Endothelial cell of umbilical vein (primary cell): ENCODE measurements at regions not wholly inside any gene's neighbourhood (a gene's known extent, or its start where the extent isn't known, plus 50 kb on each side); places are given as distances from the start of the nearest gene placed in this dataset.

Experiments
- BruUV-seq: library from RNA; stranded (reverse); fragments of 400-500 nt; replicated peaks from 2 replicates; lab custom pipeline; 2021; lab: Mats Ljungman, UMichigan
- CTCF ChIA-PET: fragments of 300-600, 350-600 bp; sonication (Branson Sonifier 250); formaldehyde crosslinking; loops from one replicate; lab custom pipeline; 2021; ENCODE audit warnings: antibody characterized with exemption, inconsistent platforms; lab: Charles Lee
- POLR2A ChIA-PET: fragments of 300-600, 350-600 bp; sonication (Branson Sonifier 250); formaldehyde crosslinking; loops from one replicate; lab custom pipeline; 2021; ENCODE audit warnings: antibody characterized with exemption, inconsistent platforms; lab: Charles Lee
- DNase-seq: peaks from one replicate; pipeline ENCODE4 v3.0.0-alpha.2; 2011; ENCODE audit warnings: low read depth, low spot score
- FAIRE-seq: peaks from 2 replicates; lab custom pipeline; 2011; peaks lifted over from hg19 to GRCh38; lab: Jason Lieb, UNC
- H2AFZ ChIP-seq: 2 replicates; pipeline ENCODE4 v1.6.0; 2012; ENCODE audit warnings: low read depth, low read length, control low read depth, inconsistent platforms
- H3K27ac ChIP-seq: 2 replicates; pipeline ENCODE4 v1.5.1; 2011; ENCODE audit warnings: low read depth, mild to moderate bottlenecking, control low read depth, low read length, moderate library complexity; ENCODE audit not compliant: insufficient read depth
- H3K27me3 ChIP-seq, 2 experiments: 2 replicates each; pipeline versions ENCODE4 v1.6.0 to v1.6.1; 2011; ENCODE audit warnings: low read length in 2 of 2, mixed read lengths in 1 of 2; ENCODE audit not compliant: control insufficient read depth in 2 of 2, insufficient read depth in 2 of 2
- H3K36me3 ChIP-seq, 2 experiments: 2 replicates in 1 of 2; 3 replicates in 1 of 2; pipeline ENCODE4 v1.5.1; 2011; ENCODE audit warnings: low read length in 2 of 2, mild to moderate bottlenecking in 1 of 2, moderate library complexity in 1 of 2; ENCODE audit not compliant: control insufficient read depth in 2 of 2, insufficient read depth in 2 of 2; ENCODE audit errors: extremely low read depth in 1 of 2
- H3K4me1 ChIP-seq: 3 replicates; pipeline ENCODE4 v1.5.1; 2011; ENCODE audit warnings: mild to moderate bottlenecking, low read length; ENCODE audit not compliant: control insufficient read depth, insufficient read depth; ENCODE audit errors: extremely low read depth
- H3K4me2 ChIP-seq: 2 replicates; pipeline ENCODE4 v1.6.1; 2011; ENCODE audit warnings: low read length, control low read depth, mixed read lengths; ENCODE audit not compliant: insufficient read depth
- H3K4me3 ChIP-seq, 3 experiments: fragments of 200-600 bp in 1 of 3; sonication (generic), shearing (Covaris generic) in 1 of 3; replicated peaks in 1 of 3; 2 replicates each; pipeline ENCODE4 v1.5.1; 2011 to 2016; ENCODE audit warnings: control low read depth in 3 of 3, low read length in 3 of 3, mild to moderate bottlenecking in 2 of 3, inconsistent platforms in 1 of 3, low read depth in 1 of 3, moderate library complexity in 1 of 3; ENCODE audit not compliant: insufficient read depth in 1 of 3
- H3K79me2 ChIP-seq: 2 replicates; pipeline ENCODE4 v1.6.0; 2012; ENCODE audit warnings: low read length, inconsistent platforms; ENCODE audit not compliant: control insufficient read depth, insufficient read depth
- H3K9ac ChIP-seq: replicated peaks from 2 replicates; pipeline ENCODE3; 2011; ENCODE audit warnings: low read length, control low read depth; ENCODE audit not compliant: insufficient read depth; ENCODE audit errors: extremely low read depth
- H3K9me1 ChIP-seq: replicated peaks from 3 replicates; pipeline ENCODE4 v1.6.0; 2011; ENCODE audit warnings: mild to moderate bottlenecking, low read length; ENCODE audit not compliant: control insufficient read depth, insufficient read depth; ENCODE audit errors: extremely low read depth
- H3K9me3 ChIP-seq: replicated peaks from 2 replicates; pipeline ENCODE4 v1.5.1; 2012; ENCODE audit warnings: low read length, inconsistent platforms; ENCODE audit not compliant: control insufficient read depth, insufficient read depth
- H4K20me1 ChIP-seq: replicated peaks from 2 replicates; pipeline ENCODE3; 2011; ENCODE audit warnings: mild to moderate bottlenecking, low read length; ENCODE audit not compliant: control insufficient read depth, insufficient read depth; ENCODE audit errors: extremely low read depth
- EZH2 ChIP-seq: IDR thresholded peaks from 2 replicates; pipeline ENCODE4 v1.6.1; 2012; ENCODE audit warnings: borderline replicate concordance, low read depth, mild to moderate bottlenecking, moderate library complexity, low read length, inconsistent platforms; ENCODE audit not compliant: severe bottlenecking
- FOS ChIP-seq: IDR thresholded peaks from 2 replicates; pipeline ENCODE4 v1.6.1; 2011; ENCODE audit warnings: mild to moderate bottlenecking, low read length, moderate library complexity, borderline replicate concordance; ENCODE audit not compliant: insufficient read depth
- GATA2 ChIP-seq: IDR thresholded peaks from 2 replicates; pipeline ENCODE4 v1.7.0; 2011; ENCODE audit warnings: low read depth, mild to moderate bottlenecking, moderate library complexity, mixed read lengths, low read length; ENCODE audit not compliant: insufficient read length, insufficient read depth
- JUN ChIP-seq: IDR thresholded peaks from 2 replicates; pipeline ENCODE4 v1.6.1; 2011; ENCODE audit warnings: borderline replicate concordance, low read depth; ENCODE audit not compliant: insufficient read length, insufficient read depth
- MYC ChIP-seq: IDR thresholded peaks from one replicate; pipeline ENCODE4 v1.6.1; 2011; ENCODE audit warnings: mild to moderate bottlenecking, low read depth, low read length
- POLR2A ChIP-seq: IDR thresholded peaks from 2 replicates; pipeline ENCODE4 v1.6.1; 2012; ENCODE audit warnings: low read depth, mild to moderate bottlenecking, control low read depth, low read length
- POLR2AphosphoS5 ChIP-seq: IDR thresholded peaks from 2 replicates; pipeline ENCODE4 v1.6.1; 2012; ENCODE audit warnings: low read depth, mild to moderate bottlenecking, control low read depth, low read length, moderate library complexity; ENCODE audit not compliant: insufficient read depth
- dilution Hi-C: fragments of 300-500 bp; cut with MboI; formaldehyde crosslinking; loops from one replicate; pipeline ENCODE4 v1.15.0; 2019; ENCODE audit warnings: low sequenced_read_pairs; ENCODE audit not compliant: extremely low pct_ligation_motif_present
- intact Hi-C: fragments of 100-400 bp; cut with micrococcal nuclease; formaldehyde crosslinking; loops from one replicate; pipeline ENCODE4 v1.10.0; 2022
- TF ChIP-seq, protein P1 (sequence below): IDR thresholded peaks from 2 replicates; pipeline ENCODE4 v1.6.1; 2011; ENCODE audit not compliant: insufficient read depth, insufficient read length
- TF ChIP-seq, protein P2 (sequence below), 2 donors: IDR thresholded peaks; 1 replicate in 1 of 2; 2 replicates in 1 of 2; pipeline ENCODE4 v1.5.1; 2011; ENCODE audit warnings: low read length in 2 of 2, mild to moderate bottlenecking in 2 of 2, moderate library complexity in 2 of 2, control low read depth in 1 of 2, inconsistent platforms in 1 of 2, low read depth in 1 of 2; ENCODE audit not compliant: insufficient read depth in 1 of 2; ENCODE audit errors: extremely low read depth in 1 of 2

DNA sequence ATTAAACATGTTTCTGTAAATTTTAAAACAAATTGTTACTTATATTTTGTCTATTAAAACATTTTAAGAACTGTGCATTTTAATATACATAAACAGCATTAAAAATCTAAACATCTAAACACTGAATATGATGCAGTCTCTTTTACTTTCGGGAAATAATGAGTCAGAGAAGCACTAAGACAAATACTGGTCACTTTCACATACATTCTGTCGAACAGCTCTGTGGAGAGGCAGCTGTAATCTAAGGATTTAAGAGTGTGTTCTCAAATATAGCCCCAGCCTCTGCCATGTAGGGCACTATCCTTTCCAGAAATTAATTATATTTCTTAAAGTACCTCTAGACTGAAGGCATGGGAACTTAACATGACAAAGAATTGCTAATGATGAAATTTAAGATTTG lies 89.6 kb upstream of the PTGFR start:
- BruUV-seq: no TSS peak
- ChIA-PET POLR2A (no interaction called here), CTCF (interaction anchor here (1.7 kb wide), 1 partner anchor 21 kb away, joined by 4 read pairs; no protein-coding TSS in a partner anchor)
- H3K4me3 ChIP-seq: no peak overlapping the region
- no peaks in the 10 kb centered on the region for H3K4me1 ChIP-seq
- dilution Hi-C loops: no loop called here
- no peaks in the 10 kb centered on the region for H3K9me1 ChIP-seq
- H4K20me1 ChIP-seq: no peaks in the 10 kb centered on the region
- H3K79me2 ChIP-seq: no peaks in the 10 kb centered on the region
- no peak overlapping the region for H3K9ac ChIP-seq
- DNase-seq (no peak), FAIRE-seq (no peak)
- TF ChIP-seq POLR2A: no peak
- TF ChIP-seq MYC: no peak
- no peak for TF ChIP-seq FOS
- TF ChIP-seq GATA2: no peak
- TF ChIP-seq, protein P1, sequence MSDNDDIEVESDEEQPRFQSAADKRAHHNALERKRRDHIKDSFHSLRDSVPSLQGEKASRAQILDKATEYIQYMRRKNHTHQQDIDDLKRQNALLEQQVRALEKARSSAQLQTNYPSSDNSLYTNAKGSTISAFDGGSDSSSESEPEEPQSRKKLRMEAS: no peak
- TF ChIP-seq POLR2AphosphoS5: no peak
- TF ChIP-seq, protein P2, sequence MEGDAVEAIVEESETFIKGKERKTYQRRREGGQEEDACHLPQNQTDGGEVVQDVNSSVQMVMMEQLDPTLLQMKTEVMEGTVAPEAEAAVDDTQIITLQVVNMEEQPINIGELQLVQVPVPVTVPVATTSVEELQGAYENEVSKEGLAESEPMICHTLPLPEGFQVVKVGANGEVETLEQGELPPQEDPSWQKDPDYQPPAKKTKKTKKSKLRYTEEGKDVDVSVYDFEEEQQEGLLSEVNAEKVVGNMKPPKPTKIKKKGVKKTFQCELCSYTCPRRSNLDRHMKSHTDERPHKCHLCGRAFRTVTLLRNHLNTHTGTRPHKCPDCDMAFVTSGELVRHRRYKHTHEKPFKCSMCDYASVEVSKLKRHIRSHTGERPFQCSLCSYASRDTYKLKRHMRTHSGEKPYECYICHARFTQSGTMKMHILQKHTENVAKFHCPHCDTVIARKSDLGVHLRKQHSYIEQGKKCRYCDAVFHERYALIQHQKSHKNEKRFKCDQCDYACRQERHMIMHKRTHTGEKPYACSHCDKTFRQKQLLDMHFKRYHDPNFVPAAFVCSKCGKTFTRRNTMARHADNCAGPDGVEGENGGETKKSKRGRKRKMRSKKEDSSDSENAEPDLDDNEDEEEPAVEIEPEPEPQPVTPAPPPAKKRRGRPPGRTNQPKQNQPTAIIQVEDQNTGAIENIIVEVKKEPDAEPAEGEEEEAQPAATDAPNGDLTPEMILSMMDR (IDR thresholded peaks at IDR 0.05; ENCODE audit: extremely low read depth in 1 of 2, insufficient read depth in 1 of 2, low read depth in 1 of 2, low read length in 2 of 2): no peak
- TF ChIP-seq EZH2: no peak
- no peak for TF ChIP-seq JUN
- no peaks in the 10 kb centered on the region for H3K9me3 ChIP-seq
- peaks cover 1 to 2% of the 10 kb centered on the region in 2 experiments for H3K27me3 ChIP-seq
- no peak overlapping the region for H3K4me2 ChIP-seq
- H3K36me3 ChIP-seq: no peaks in the 10 kb centered on the region
- H3K27ac ChIP-seq: no peak overlapping the region
- H2AFZ ChIP-seq: no peak overlapping the region
- intact Hi-C loops: no loop called here
